ENCODE measurements at regions not wholly inside any gene's neighbourhood (a gene's known extent, or its start where the extent isn't known, plus 50 kb on each side); places are given as distances from the start of the nearest gene placed in this dataset.

GRCh38 chr2:20553580-20553979, 97.3 kb downstream of the HS1BP3 start:
- H3K27me3 Mint-ChIP-seq (ENCODE audit: insufficient read depth): no peaks in the 10 kb centered on the region
- Histone ChIP-seq H3K4me3 (ENCODE audit: low read length) (no peak overlapping the region), H3K27me3 (ENCODE audit: control insufficient read depth, insufficient read depth, low read length, poor library complexity, severe bottlenecking) (no peaks in the 10 kb centered on the region), H3K36me3 (ENCODE audit: control insufficient read depth, insufficient read depth, low read length) (no peaks in the 10 kb centered on the region), H3K9ac (ENCODE audit: extremely low read depth, low read length, poor library complexity, severe bottlenecking) (no peak overlapping the region), H3K9me3 (ENCODE audit: control insufficient read depth, low read length) (no peaks in the 10 kb centered on the region), H3K27ac (ENCODE audit: low read depth, low read length) (no peak overlapping the region), H3K4me1 (ENCODE audit: control insufficient read depth, insufficient read depth, low read length) (no peaks in the 10 kb centered on the region)
- no peak overlapping the region for H3K4me3 Mint-ChIP-seq
- DNase-seq: no peak
- H3K4me1 Mint-ChIP-seq: peaks cover 19% of the 10 kb centered on the region
- no peaks in the 10 kb centered on the region for H3K9me3 Mint-ChIP-seq
- H3K27ac Mint-ChIP-seq: no peak overlapping the region
- TF ChIP-seq CTCF (conservative IDR thresholded peaks at IDR 0.05): no peak
- H3K36me3 Mint-ChIP-seq (ENCODE audit: low read depth): no peaks in the 10 kb centered on the region
- WGBS, 2 experiments (ENCODE audit: insufficient coverage in 1 of 2, insufficient read length in 1 of 2): 74 to 100% methylated on average over 3 to 5 of the region's 5 CpGs

- H3K4me3 ChIP-seq (ENCODE audit: low read length): no peak overlapping the region
- H3K36me3 ChIP-seq (ENCODE audit: control insufficient read depth, insufficient read depth, low read length): no peaks in the 10 kb centered on the region
- H3K27ac ChIP-seq (ENCODE audit: low read depth, low read length): no peak overlapping the region
- Mint-ChIP-seq H3K36me3 (ENCODE audit: low read depth) (no peaks in the 10 kb centered on the region), H3K4me1 (peaks cover 19% of the 10 kb centered on the region), H3K4me3 (no peak overlapping the region), H3K9me3 (no peaks in the 10 kb centered on the region), H3K27ac (no peak overlapping the region), H3K27me3 (ENCODE audit: insufficient read depth) (peaks cover 6% of the 10 kb centered on the region)
- TF ChIP-seq CTCF (conservative IDR thresholded peaks at IDR 0.05): no peak
- no peaks in the 10 kb centered on the region for H3K4me1 ChIP-seq (ENCODE audit: control insufficient read depth, insufficient read depth, low read length)
- no peaks in the 10 kb centered on the region for H3K27me3 ChIP-seq (ENCODE audit: control insufficient read depth, insufficient read depth, low read length, poor library complexity, severe bottlenecking)
- DNase-seq: no peak
- no peak overlapping the region for H3K9ac ChIP-seq (ENCODE audit: extremely low read depth, low read length, poor library complexity, severe bottlenecking)
- H3K9me3 ChIP-seq (ENCODE audit: control insufficient read depth, low read length): no peaks in the 10 kb centered on the region
Measured at GRCh38 chr2:20555954-20556353, 94.9 kb downstream of the HS1BP3 start.

DNA sequence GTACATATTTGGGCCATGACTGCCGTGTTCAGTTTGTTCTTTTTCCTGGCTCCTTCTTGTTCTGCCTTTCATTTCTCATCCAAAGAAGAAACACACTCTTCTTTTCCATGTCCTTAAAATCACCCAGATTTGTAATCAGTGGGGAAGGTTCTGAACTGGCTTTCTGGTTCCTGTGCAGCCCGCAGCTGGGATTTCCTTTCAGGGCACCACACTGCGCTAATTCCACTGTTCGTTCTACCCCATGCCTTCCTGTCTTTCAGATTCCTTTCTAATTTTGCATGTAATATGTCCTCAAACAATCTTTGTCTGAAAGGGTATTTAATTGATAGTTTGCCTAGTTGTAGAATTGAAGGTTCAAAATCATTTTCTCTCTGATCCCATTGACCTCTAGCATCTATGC, 94.1 kb downstream of the HS1BP3 start:
- Mint-ChIP-seq H3K9me3 (no peaks in the 10 kb centered on the region), H3K36me3 (ENCODE audit: low read depth) (no peaks in the 10 kb centered on the region), H3K4me3 (no peak overlapping the region), H3K27me3 (ENCODE audit: insufficient read depth) (peaks cover 6% of the 10 kb centered on the region), H3K4me1 (peaks cover 25% of the 10 kb centered on the region), H3K27ac (no peak overlapping the region)
- no peak overlapping the region for H3K9ac ChIP-seq (ENCODE audit: extremely low read depth, low read length, poor library complexity, severe bottlenecking)
- H3K27ac ChIP-seq (ENCODE audit: low read depth, low read length): no peak overlapping the region
- whole genome bisulfite sequencing, 2 experiments (ENCODE audit: insufficient coverage in 1 of 2, insufficient read length in 1 of 2): 93% methylated on average over 4 of the region's 4 CpGs; no CpG with 5 or more reads in 1 of the 2 experiments
- H3K4me1 ChIP-seq (ENCODE audit: control insufficient read depth, insufficient read depth, low read length): no peaks in the 10 kb centered on the region
- TF ChIP-seq CTCF (conservative IDR thresholded peaks at IDR 0.05): no peak
- no peaks in the 10 kb centered on the region for H3K36me3 ChIP-seq (ENCODE audit: control insufficient read depth, insufficient read depth, low read length)
- no peak overlapping the region for H3K4me3 ChIP-seq (ENCODE audit: low read length)
- no peaks in the 10 kb centered on the region for H3K27me3 ChIP-seq (ENCODE audit: control insufficient read depth, insufficient read depth, low read length, poor library complexity, severe bottlenecking)
- DNase-seq: no peak
- no peaks in the 10 kb centered on the region for H3K9me3 ChIP-seq (ENCODE audit: control insufficient read depth, low read length)

Data from endodermal cell (in vitro differentiated cells).